Stimulated activated naive CD8-positive, alpha-beta T cell treated with anti-CD3 and anti-CD28 coated beads, Interleukin-15, Interleukin-2, amounts not matched to agents 100 U/mL and 50 U/mL, for 24 hours (primary cell): ENCODE measurements at regions not wholly inside any gene's neighbourhood (a gene's known extent, or its start where the extent isn't known, plus 50 kb on each side); places are given as distances from the start of the nearest gene placed in this dataset.
"Not testable (repeated sequence)": the region's sequence is repeated elsewhere in the genome, so short reads cannot be mapped to it uniquely, and the experiment has no call there.

ENCODE experiments used
- ATAC-seq: fragments of 150-1000 bp; cut with Tn5 transposase; one replicate; pipeline ENCODE4 v1.10.0; 2021
- DNase-seq: peaks from one replicate; pipeline ENCODE4 v3.0.0; 2021

GRCh38 chr13:97875911-97876310 lies 77.6 kb upstream of the IPO5 start:
- DNase-seq = no peak
- ATAC-seq = no peak

GRCh38 chr13:97878431-97879375 lies 74.8 kb upstream of the IPO5 start:
- no peak for DNase-seq
- ATAC-seq = no peak

- DNase-seq (no peak), ATAC-seq (no peak)
Measured at GRCh38 chr13:97879646-97880310, 73.7 kb upstream of the IPO5 start.

GRCh38 chr13:97880311-97880675 lies 73.2 kb upstream of the IPO5 start:
- no peak for ATAC-seq

GRCh38 chr13:97881556-97881955 lies 71.9 kb upstream of the IPO5 start:
- no peak for DNase-seq
- ATAC-seq = no peak

More at GRCh38 chr13:97880311-97880675, 73.2 kb upstream of the IPO5 start:
- DNase-seq = no peak

GRCh38 chr13:97883396-97883795 lies 70.1 kb upstream of the IPO5 start:
- DNase-seq (no peak), ATAC-seq (no peak)

- ATAC-seq = no peak
- no peak for DNase-seq
Measured at GRCh38 chr13:97884707-97885468, 68.6 kb upstream of the IPO5 start.

- no peak for DNase-seq
- no peak for ATAC-seq
Measured at GRCh38 chr13:97885641-97886040, 67.8 kb upstream of the IPO5 start.

GRCh38 chr13:97889803-97890202 lies 63.7 kb upstream of the IPO5 start:
- no peak for ATAC-seq
- no peak for DNase-seq

- DNase-seq (no peak), ATAC-seq (no peak)
Measured at GRCh38 chr13:97890573-97890972, 62.9 kb upstream of the IPO5 start.

- not testable (repeated sequence) for ATAC-seq, DNase-seq
Measured at GRCh38 chr13:97891964-97892363, 61.5 kb upstream of the IPO5 start.

GRCh38 chr13:97892717-97893116 lies 60.8 kb upstream of the IPO5 start:
- no peak for ATAC-seq
- no peak for DNase-seq

- no peak for DNase-seq
- no peak for ATAC-seq
Measured at GRCh38 chr13:97895383-97895782, 58.1 kb upstream of the IPO5 start.

GRCh38 chr13:97896446-97896845 lies 57.0 kb upstream of the IPO5 start:
- DNase-seq = no peak
- ATAC-seq = no peak

GRCh38 chr13:97901716-97902115 lies 51.8 kb upstream of the IPO5 start:
- ATAC-seq (no peak), DNase-seq (no peak)
